ENCODE measurements at regions not wholly inside any gene's neighbourhood (a gene's known extent, or its start where the extent isn't known, plus 50 kb on each side); places are given as distances from the start of the nearest gene placed in this dataset.

GRCh38 chr12:9392842-9393241 lies 184.6 kb upstream of the PZP start:
- no peak for DNase-seq
- Mint-ChIP-seq H3K4me3 (no peak overlapping the region), H3K27me3 (ENCODE audit: insufficient read depth) (no peaks in the 10 kb centered on the region; the same call in none of the 2 replicates), H3K9me3 (no peaks in the 10 kb centered on the region), H3K36me3 (ENCODE audit: low read depth) (no peaks in the 10 kb centered on the region), H3K27ac (no peak overlapping the region), H3K4me1 (ENCODE audit: low read depth) (no peaks in the 10 kb centered on the region)
- TF ChIP-seq CTCF (IDR thresholded peaks at IDR 0.05), result no peak

- DNase-seq, result no peak
- Mint-ChIP-seq H3K4me1 (ENCODE audit: low read depth) (no peaks in the 10 kb centered on the region), H3K9me3 (no peaks in the 10 kb centered on the region), H3K36me3 (ENCODE audit: low read depth) (no peaks in the 10 kb centered on the region), H3K27me3 (ENCODE audit: insufficient read depth) (no peaks in the 10 kb centered on the region; the same call in none of the 2 replicates), H3K27ac (no peak overlapping the region), H3K4me3 (no peak overlapping the region)
- no peak for TF ChIP-seq CTCF (IDR thresholded peaks at IDR 0.05)
These were observed 183.6 kb upstream of the PZP start for GRCh38 chr12:9391815-9392214.

GRCh38 chr12:9390761-9391160 lies 182.6 kb upstream of the PZP start:
- Mint-ChIP-seq H3K4me1 (ENCODE audit: low read depth) (no peaks in the 10 kb centered on the region), H3K9me3 (no peaks in the 10 kb centered on the region), H3K4me3 (no peak overlapping the region), H3K27me3 (ENCODE audit: insufficient read depth) (no peaks in the 10 kb centered on the region; the same call in none of the 2 replicates), H3K27ac (no peak overlapping the region), H3K36me3 (ENCODE audit: low read depth) (no peaks in the 10 kb centered on the region)
- no peak for TF ChIP-seq CTCF (IDR thresholded peaks at IDR 0.05)
- no peak for DNase-seq

GRCh38 chr12:9389796-9390195 lies 181.6 kb upstream of the PZP start:
- no peak overlapping the region for H3K27ac Mint-ChIP-seq
- no peaks in the 10 kb centered on the region for H3K36me3 Mint-ChIP-seq (ENCODE audit: low read depth)
- H3K9me3 Mint-ChIP-seq, result no peaks in the 10 kb centered on the region
- TF ChIP-seq CTCF (IDR thresholded peaks at IDR 0.05), result no peak
- no peaks in the 10 kb centered on the region for H3K4me1 Mint-ChIP-seq (ENCODE audit: low read depth)
- no peaks in the 10 kb centered on the region; the same call in none of the 2 replicates for H3K27me3 Mint-ChIP-seq (ENCODE audit: insufficient read depth)
- no peak overlapping the region for H3K4me3 Mint-ChIP-seq
- no peak for DNase-seq

DNA sequence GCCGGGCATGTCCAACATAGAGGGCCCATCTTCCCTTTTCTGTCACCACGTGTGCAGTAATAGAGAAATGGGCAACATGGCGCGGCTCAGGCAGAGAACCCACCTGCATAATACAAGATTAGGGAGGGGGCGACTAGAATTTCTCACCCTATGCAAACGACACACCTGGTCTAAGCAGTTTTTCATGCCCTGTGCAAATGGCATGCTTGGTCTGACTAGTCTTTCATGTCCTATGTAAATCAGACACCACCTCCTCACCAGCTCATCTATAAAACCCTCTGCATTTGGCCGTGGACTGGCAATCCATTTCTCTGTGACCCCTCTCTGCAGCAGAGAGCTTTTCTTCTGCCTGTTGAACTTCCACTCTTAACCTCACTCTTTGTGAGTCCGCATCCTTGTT lies 180.2 kb upstream of the PZP start:
- DNase-seq, result no peak
- Mint-ChIP-seq H3K36me3 (ENCODE audit: low read depth) (no peaks in the 10 kb centered on the region), H3K27me3 (ENCODE audit: insufficient read depth) (no peaks in the 10 kb centered on the region; the same call in none of the 2 replicates), H3K9me3 (no peaks in the 10 kb centered on the region), H3K27ac (no peak overlapping the region), H3K4me1 (ENCODE audit: low read depth) (no peaks in the 10 kb centered on the region), H3K4me3 (no peak overlapping the region)
- no peak for TF ChIP-seq CTCF (IDR thresholded peaks at IDR 0.05)

- no peak overlapping the region for H3K4me3 Mint-ChIP-seq
- H3K9me3 Mint-ChIP-seq, result no peaks in the 10 kb centered on the region
- no peaks in the 10 kb centered on the region for H3K4me1 Mint-ChIP-seq (ENCODE audit: low read depth)
- H3K27ac Mint-ChIP-seq, result no peak overlapping the region
- no peaks in the 10 kb centered on the region; the same call in none of the 2 replicates for H3K27me3 Mint-ChIP-seq (ENCODE audit: insufficient read depth)
- no peak for DNase-seq
- no peaks in the 10 kb centered on the region for H3K36me3 Mint-ChIP-seq (ENCODE audit: low read depth)
- TF ChIP-seq CTCF (IDR thresholded peaks at IDR 0.05), result no peak
These were observed 179.3 kb upstream of the PZP start for GRCh38 chr12:9387450-9387849.
